IPS-NIHi7 (cell line): ENCODE measurements at regions not wholly inside any gene's neighbourhood (a gene's known extent, or its start where the extent isn't known, plus 50 kb on each side); places are given as distances from the start of the nearest gene placed in this dataset.
"Not testable (repeated sequence)": the region's sequence is repeated elsewhere in the genome, so short reads cannot be mapped to it uniquely, and the experiment has no call there.

ENCODE experiments used
- DNase-seq: peaks from one replicate; pipeline ENCODE4 v3.0.0; 2012; ENCODE audit warnings: mixed read lengths; ENCODE audit errors: extremely low spot score

DNA sequence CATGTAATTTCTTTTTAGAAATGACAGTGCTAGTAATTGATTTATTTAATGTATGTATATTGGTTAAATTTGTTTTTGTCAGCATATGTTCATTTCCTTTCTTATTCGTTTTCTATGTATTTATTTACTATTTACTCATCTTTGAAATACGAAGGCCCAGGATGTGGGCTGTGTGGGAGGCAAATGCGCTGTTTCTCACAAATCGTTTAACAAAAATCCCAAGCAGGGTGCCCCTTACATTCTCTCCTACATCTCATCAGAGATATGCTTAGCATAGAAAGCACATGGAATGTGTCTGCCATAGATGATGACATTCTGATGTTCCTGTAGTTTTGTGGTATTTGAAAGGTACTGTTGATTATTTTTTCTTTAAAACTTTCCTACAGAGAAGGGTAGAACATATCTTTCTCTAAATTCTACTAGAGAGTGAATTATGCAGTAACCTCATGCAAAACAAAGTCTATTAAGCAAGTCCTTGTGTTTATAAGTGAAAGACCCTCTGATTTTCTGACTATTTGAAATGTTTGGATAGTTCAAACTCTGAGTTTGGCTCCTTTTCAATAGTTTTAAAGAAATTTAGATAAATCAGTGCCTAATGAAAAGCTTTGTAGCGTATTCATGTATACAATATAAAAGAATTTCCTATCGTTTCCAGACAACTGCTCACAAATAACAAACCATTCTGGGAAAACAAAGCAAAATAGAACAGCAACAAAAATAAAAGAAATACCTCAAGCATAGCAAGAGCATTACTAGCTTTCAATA is 111.1 kb upstream of the VGLL3 start:
- DNase-seq: no peak

DNA sequence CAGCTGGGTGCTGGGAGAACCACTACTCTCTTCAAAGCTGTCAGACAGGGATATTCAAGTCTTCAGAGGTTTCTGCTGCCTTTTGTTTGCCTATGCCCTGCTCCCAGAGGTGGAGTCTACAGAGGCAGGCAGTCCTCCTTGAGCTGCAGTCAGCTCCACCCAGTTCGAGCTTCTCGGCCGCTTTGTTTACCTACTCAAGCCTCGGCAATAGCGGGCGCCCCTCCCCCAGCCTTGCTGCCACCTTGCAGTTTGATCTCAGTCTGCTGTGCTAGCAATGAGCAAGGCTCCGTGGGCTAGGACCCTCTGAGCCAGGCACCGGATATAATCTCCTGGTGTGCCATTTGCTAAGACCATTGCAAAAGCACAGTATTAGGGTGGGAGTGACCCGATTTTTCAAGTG is 106.8 kb upstream of the VGLL3 start:
- not testable (repeated sequence) for DNase-seq

DNA sequence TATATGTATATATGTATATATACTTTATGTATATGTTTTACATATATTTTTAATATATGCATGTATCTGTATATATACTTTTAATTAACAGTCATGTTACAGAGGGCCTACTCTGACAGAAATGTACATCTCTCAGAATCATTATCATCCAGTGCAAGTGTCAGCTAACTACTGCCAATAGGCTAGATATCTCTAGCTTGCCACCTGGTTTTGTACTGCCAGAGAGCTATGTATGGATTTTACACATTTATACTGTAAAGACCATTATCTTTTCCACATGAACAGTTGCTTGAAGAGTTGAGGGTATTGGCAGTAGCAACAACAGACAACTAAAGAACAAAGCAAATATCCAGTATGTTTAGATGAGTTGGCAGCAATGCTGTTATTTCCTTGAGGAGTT is 99.7 kb upstream of the VGLL3 start:
- no peak for DNase-seq

DNA sequence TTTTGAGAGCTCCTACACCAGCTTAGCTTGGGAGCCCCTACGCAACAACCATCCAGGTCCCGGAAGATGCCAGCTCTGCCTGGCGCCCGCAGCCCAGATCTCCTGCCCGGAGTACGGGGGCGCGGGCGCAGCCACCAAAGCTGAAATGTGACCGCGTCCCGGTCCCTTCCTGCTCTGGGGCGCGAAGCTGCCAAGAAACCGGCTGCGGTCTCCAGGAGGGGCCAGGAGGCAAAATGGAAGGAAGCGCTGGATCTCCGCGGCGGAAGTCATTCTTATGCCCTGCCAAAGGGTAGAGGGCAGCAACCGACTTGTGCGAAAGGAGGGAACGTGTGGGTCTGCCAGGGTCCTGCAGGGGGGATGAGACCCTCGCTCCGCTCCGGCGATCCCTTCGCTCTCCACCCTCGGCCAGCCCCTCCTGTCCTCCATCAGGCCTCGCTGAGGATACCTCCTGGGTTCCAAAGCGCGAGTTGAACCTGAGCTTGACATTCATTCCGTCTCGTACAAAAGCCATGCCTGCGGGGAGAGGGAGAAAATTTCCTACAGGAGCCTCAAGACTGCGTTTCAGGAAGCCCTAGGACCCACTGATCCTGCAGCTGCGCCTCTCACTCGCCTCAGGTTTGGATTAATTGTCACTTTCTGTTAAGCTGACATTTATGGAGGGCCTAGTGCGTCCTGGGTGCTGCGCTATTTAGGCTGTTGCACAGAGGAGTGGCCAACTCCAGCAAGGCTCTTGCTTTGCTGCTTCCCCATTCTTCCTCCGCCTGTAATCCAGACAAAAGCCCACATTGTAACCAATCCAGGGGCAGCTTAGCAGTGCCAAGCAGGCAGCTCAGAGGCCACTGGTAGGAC is 98.3 kb upstream of the VGLL3 start:
- peak; percentile 12 for DNase-seq

DNA sequence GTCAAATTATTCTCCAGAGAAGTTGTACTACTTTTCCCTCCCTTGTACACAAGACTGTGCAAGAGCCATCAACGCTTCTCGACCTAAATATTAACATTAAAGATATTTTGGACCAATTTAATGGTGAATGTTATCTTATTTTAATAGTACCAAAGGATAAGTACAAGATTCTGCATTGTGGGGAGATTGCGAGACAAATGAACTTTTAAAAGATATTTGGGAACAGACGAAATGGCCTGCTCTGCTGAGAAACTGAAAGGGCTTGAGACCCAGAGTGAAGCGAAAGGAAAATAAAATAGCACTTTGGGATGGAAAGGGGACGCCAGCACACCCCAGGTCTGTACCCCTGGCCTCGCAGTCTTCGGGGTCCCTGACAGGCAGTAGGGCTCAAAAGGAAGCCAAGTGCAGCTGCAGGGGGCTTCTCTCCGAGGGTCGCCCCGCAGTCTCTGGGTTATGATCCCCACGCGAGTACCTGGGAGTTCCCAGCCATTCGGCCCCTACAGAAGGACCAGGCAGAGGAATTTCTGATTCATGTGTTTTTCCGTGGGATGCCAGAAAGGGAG is 97.6 kb upstream of the VGLL3 start:
- DNase-seq: no peak

DNA sequence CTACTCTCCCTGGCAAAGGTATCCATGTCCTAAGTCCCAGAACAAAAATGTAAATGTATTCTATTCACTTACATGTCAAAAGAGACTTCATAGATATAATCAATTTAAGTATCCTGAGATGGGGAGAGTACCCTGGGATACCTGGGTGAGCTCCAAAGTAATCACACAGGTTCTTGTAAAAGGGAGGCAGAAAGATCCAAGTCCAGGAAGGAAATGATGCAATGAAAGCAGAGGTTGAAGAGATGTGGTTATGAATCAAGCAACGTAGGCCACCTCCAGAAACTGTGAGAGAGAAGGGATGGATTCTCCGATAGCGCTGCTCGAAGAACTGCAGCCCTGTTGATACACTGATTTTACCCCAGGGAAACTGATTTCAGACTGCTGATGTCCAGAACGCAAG is 93.9 kb upstream of the VGLL3 start:
- no peak for DNase-seq

DNA sequence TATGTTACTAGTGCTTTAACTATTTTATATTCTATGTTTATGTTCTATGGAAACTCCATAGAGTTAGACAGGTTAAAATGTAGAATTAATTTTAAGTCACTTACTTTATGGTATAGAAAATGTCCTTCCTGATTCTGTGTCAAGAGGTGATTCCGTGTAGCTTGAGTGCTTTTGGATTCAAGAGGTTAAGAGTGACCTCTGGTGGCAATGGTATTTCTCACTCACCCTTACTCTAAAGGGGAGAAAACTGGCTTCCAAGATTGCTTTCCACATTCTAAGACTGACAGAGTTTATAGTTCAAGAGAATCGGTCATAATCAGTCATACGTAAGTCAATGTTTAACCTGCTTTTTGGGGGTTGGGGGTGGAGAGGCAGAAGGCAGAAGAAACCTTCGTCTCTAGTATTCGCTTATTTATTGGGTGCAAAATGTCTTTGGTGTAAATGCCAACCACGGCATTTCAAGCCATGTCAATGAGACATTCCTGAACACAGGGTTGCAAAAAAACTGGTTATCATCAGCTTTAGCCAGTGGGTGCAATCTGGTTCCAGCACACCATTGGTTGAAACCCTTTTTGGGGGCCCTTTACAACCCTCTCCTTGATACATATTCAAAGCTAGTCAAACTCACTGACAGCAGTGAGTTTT is 92.0 kb upstream of the VGLL3 start:
- peak; percentile 59 for DNase-seq

DNA sequence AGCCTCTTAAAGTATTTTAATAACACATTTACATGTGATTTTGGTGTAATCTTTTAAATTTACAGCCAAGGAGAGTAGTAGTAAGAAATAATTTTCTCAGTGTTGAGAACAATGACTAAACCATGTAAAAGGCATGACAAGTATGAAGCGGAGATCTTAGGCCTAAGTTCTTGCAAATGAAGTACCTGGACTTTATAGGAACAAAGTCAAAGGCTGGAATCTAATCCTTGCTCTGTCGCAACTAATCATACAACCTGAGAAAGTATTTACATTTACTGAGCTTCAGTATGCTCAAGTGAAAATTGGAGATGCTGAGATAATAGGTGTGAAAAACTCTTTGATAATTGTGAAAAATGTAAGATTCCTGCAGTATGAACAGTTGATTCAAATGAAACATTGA is 86.4 kb upstream of the VGLL3 start:
- DNase-seq: no peak

DNA sequence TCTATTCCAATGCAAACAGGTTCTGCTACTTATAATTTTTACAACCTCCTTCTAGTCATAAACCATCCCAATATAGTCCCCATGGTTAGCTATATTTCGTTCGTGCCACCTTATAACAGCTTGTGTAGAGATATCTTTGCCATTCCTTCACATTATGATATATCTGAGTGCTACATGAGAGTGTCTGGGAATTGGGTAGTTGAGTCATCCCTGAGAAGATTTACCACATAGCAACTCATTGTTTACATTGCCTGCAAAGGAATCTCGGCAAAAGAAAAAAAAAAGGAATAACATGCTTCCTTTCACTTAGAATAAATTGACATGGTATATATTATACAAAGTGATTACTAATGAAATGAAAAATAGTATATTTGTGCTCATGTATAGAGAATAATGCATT is 86.0 kb upstream of the VGLL3 start:
- no peak for DNase-seq

DNA sequence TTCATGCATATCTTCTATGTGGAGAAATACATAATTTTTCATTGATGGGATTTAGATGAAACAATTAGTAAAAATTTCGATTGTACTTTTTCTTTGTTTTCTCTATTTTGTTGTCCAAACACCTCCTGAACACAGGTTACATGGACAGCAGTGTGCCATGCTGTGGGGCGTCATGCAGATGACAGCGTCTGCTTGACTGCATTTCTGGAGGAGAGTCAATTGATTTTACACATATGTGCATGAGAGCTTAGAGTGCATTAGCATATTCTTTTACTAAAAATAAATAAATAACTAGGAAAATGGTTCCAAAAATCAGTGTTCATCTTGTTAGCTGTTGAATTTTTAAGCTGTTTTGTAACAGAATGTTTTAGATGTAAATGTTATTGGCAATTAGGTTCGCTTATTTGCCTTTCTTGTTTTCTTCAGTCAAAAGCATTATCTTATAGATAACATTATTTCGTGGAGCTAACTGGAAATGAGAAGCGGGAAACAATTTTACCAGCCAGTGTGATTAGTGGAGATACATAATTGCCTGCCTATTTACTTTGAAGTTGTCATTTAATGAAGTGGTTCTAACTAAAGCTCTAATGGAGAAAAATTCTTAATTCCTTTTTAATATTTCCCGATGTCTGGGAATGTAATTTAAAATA is 82.7 kb upstream of the VGLL3 start:
- DNase-seq: no peak

DNA sequence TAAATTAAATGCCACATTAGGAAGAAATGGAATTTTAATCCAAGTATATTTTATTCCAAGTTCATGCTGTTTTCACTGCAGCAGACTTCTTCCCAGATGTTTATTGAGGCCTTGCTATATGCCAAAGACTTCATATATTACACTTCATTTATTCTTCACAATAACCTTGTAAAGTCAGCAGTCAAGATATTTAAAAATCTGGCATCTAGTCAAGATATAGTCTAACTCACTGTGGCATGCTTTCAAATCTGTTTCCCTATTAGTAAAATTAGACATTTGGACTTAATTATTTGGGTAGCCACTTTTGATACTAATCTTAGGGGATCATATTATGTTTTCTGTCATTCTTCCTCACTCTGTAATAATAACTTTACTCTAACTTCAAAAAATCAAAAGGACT is 81.5 kb upstream of the VGLL3 start:
- no peak for DNase-seq

DNA sequence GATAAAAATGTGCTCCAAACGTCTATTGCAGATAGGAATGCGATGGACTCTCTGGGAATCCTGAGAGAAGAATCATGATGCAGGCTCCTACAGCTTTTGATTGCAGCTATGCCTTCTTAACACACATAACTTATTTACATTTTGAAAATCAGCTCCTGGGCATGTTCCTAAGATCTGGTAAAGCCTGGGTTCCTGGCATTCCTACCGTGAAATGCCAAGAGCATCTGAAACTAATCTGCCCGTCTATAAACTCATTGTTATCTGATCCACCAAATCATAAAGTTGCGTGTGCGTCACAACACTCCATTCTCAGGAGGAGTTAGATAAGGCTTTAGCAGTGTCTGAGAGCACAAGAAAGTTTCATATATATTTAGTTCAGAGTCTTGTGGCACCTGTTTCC is 79.0 kb upstream of the VGLL3 start:
- no peak for DNase-seq

DNA sequence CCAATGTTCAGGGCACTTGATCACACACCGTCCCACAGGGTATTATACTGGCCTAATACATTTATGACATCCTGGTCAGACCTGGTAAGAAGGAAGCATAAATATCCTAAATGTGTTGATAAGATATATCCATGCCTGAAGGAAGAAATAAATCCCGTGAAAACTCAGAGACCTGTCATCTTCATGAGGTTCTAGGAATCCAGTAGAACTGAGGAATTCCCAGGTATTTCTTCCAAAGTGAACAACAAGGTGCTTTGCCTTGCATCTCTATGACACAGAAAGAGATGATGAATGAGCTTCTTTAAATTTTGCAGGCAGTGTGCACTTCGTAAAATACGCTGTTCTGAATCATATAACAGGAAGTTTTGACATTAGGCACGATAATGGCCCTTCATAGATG is 78.1 kb upstream of the VGLL3 start:
- no peak for DNase-seq

DNA sequence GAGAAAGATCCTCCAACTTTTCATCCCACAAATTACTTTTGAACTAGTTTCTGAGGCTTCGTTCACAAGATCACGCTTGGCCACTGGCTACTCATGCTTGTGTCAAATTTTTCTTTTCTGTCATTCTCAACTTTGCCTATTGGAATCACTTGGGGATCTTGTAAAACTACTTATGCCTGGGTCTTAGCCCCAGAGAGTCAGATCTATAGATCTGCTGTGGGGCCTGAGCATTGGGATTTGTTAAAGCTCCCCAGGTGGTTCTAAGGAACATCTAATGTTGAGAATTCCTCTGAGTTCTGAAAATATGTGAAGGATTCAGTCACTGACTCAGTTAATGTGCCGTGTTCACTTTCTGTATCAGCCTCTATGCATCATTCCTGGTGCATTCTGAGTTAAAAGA is 71.7 kb upstream of the VGLL3 start:
- peak; percentile 10 for DNase-seq

DNA sequence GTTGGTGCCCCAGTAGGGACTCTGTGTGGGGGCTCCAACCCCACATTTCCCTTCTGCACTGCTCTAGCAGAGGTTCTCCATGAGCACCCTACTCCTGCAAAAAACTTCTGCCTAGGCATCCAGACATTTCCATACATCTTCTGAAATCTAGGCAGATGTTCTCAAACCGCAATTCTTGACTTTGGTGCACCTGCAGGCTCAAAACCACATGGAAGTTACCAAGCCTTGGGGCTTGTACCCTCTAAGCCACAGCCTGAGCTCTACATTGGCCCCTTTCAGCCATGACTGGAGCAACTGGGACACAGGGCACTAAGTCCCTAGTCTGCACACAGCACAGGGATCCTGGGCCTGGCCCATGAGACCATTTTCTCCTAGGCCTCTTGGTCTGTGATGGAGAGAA is 66.5 kb upstream of the VGLL3 start:
- no peak for DNase-seq

DNA sequence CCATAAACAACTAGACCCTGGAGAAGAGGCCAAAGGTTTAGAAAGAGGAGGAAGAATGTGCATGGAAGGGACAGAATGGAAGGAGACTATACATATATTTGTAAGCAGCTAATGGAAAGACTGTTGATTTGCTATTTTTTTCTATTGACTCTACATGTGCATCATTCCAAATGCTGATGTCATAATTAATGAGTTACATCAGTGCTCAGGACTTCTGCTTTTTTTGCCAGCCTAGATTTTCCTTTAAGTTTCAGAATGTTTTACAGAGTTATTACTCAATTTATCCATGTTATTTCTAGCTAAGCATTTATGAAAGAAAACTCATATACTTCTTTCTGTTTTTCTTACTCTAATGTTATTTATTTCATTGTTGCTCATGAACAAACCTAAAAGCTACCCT is 62.6 kb upstream of the VGLL3 start:
- DNase-seq: no peak

DNA sequence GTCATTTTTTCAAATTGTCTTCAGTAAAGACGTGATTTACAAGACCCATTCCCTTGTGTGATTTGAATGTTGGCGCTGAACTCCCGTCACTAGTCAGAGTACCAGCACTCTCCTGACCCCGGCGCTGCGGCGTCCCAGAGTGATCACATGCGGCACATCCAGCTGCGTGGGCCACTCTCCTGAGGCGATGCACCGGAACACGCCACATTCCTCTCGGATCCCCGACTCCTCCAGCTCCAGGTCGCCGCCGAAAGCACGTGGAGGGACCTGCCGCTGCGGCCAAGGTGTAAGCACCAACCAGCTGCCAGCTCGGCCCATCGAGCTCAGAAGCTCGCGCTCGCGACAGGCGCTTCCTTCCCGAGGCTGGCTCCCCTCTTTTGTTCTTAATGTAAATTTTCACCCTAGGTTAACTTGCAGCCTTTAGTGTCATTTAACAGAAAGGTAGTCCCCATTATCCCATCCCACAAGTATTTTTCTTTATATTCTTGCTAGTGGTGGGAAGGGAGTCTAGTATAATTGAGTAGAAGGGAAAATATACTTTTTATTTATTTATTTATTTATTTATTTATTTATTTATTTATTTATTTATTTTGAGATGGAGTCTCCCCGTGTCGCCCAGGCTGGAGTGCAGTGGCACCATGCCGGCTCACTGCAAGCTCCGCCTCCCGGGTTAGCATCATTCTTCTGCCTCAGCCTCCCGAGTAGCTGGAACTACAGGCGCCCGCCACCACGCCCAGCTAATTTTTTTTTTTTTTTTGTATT is 61.7 kb upstream of the VGLL3 start:
- no peak for DNase-seq

DNA sequence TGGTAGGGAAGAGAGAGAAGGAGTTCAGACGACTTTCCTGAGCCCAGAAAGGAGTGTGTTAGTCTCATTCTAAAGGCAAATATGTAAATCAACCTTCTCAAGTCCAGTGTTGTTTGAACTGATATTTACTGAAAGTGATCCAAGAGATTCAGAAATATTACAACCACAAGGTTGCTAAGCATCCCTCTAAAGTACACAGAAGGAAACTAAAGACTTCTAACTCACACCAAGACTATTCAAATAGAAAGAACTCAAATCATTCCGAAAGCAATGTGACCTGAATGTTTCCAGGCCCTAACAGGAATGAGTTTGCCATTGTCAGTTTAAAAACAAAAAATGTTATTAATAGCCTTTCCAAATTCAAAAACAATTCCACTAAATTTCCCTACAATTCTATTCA is 56.9 kb upstream of the VGLL3 start:
- no peak for DNase-seq

DNA sequence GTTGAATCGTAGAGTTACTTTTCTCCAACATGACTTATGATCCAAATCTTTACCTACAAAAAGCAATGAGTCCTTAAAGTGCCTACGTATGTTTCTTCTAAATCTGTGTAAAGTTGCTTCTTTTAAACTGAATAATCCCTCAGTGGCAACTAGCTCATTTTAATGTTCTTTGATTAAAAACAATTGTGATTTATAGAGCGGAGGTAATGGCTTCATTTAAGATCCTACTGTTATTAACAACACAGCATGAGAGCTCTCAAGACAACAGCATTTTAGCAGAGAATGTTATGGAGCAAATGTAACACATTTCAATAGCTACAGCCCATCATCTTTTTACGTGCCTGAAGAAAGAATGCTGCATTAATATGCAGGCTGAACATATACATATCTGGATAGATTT is 55.3 kb upstream of the VGLL3 start:
- DNase-seq: no peak

DNA sequence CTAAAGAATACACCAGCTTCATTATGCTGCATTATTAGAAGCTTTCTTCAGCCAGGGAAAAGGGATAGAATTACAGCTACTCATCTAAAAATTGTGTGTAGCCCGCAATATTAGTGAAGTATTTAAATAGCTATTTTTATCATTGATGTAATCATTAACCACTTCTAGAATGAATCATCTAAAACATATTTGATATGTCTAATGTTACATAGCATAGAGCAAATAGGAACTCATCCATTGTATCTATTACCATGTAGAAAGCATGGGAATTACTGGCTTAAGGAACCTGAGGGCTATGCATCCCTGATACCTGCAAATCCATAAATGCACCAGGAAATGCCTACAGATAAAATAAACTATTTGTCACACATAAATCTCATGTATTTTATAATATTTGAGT is 54.5 kb upstream of the VGLL3 start:
- DNase-seq: no peak

DNA sequence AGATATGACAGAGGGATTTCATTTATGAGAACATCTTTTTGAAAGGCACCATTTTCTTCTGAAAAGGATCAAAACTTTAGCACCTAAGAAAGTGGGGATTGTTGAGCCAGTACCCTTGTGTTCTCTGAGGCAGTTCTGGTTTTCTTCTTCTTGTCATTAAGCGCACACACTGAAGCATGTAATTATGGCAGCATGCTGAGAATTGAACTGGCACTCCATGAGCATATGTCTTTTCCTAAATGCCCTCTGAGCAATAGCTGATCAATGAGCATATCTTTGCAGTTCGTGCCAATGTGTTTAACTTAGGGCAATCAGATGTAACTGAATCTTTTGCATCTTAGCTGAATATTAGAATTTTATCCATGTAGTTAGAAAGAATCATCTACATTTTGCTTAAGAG is 53.9 kb upstream of the VGLL3 start:
- no peak for DNase-seq
